K562 (cell line): ENCODE measurements at regions not wholly inside any gene's neighbourhood (a gene's known extent, or its start where the extent isn't known, plus 50 kb on each side); places are given as distances from the start of the nearest gene placed in this dataset.

Experiments used
- ATAC-seq: fragments of 200-7000 bp; cut with Tn5 transposase; 3 replicates; pipeline ENCODE4 v1.9.1; 2020; ENCODE audit warnings: moderate library complexity
- BruUV-seq: library from RNA; stranded (reverse); fragments of 400-500 nt; replicated peaks from 2 replicates; lab custom pipeline; 2021; lab: Mats Ljungman, UMichigan
- CTCF ChIA-PET: fragments of 300-600 bp; formaldehyde crosslinking; extraction: SDS; loops from one replicate; lab custom pipeline; 2021; ENCODE audit warnings: low intra/inter-chr PET ratio; lab: Yijun Ruan, JAX
- POLR2A ChIA-PET: fragments of 300-600, 350-650 bp; sonication (Branson Sonifier 250); formaldehyde crosslinking; extraction: SDS; loops from one replicate; lab custom pipeline; 2021; ENCODE audit warnings: antibody characterized with exemption, inconsistent platforms; lab: Yijun Ruan, JAX
- DNase-seq, 4 experiments: peaks; one replicate each; pipeline versions ENCODE4 v3.0.0 to v3.0.0-alpha.2; 2011 to 2018; ENCODE audit warnings: low spot score in 3 of 4, mixed read lengths in 3 of 4; ENCODE audit errors: extremely low read depth in 1 of 4
- FAIRE-seq: peaks from 2 replicates; lab custom pipeline; 2011; peaks lifted over from hg19 to GRCh38; lab: Jason Lieb, UNC
- H2AFZ ChIP-seq: 2 replicates; pipeline ENCODE4 v1.6.0; 2011; ENCODE audit warnings: low read depth, low read length, control low read depth, inconsistent platforms
- H3K27ac ChIP-seq: fragments of 200-600 bp; 3 replicates; pipeline ENCODE4 v1.8.0; 2011; ENCODE audit warnings: low read depth, mild to moderate bottlenecking, control low read depth, inconsistent platforms, low read length, moderate library complexity, mixed read lengths; ENCODE audit errors: extremely low read depth
- H3K27me3 ChIP-seq, 2 experiments: fragments of 300-600 bp in 1 of 2; 2 replicates in 1 of 2; 3 replicates in 1 of 2; pipeline versions ENCODE4 v1.6.0 to v1.8.0; 2011; ENCODE audit warnings: inconsistent platforms in 2 of 2, low read length in 2 of 2, mild to moderate bottlenecking in 1 of 2, mixed read lengths in 1 of 2, moderate library complexity in 1 of 2; ENCODE audit not compliant: control insufficient read depth in 2 of 2, insufficient read depth in 2 of 2
- H3K36me3 ChIP-seq: fragments of 300-600 bp; 3 replicates; pipeline ENCODE4 v1.8.0; 2011; ENCODE audit warnings: mild to moderate bottlenecking, low read length, inconsistent platforms; ENCODE audit not compliant: control insufficient read depth, insufficient read depth
- H3K4me1 ChIP-seq, 2 experiments: fragments of 200-600 bp in 1 of 2; replicated peaks in 1 of 2; 2 replicates in 1 of 2; 3 replicates in 1 of 2; pipeline versions ENCODE4 v1.5.1 to v1.8.0; 2011; ENCODE audit warnings: inconsistent platforms in 2 of 2, low read length in 2 of 2, mild to moderate bottlenecking in 1 of 2, mixed read lengths in 1 of 2, moderate library complexity in 1 of 2; ENCODE audit not compliant: control insufficient read depth in 2 of 2, insufficient read depth in 2 of 2
- H3K4me2 ChIP-seq: 2 replicates; pipeline ENCODE4 v1.6.1; 2011; ENCODE audit warnings: low read length, control low read depth, inconsistent platforms, mixed read lengths; ENCODE audit not compliant: insufficient read depth
- H3K4me3 ChIP-seq: fragments of 200-600 bp; sonication (generic), shearing (Covaris generic); 2 replicates; pipeline ENCODE4 v1.5.1; 2016; ENCODE audit warnings: control low read depth, inconsistent platforms
- H3K79me2 ChIP-seq: fragments of 200-600 bp; 3 replicates; pipeline ENCODE4 v1.8.0; 2011; ENCODE audit warnings: low read length, inconsistent platforms; ENCODE audit not compliant: control insufficient read depth, insufficient read depth
- H3K9ac ChIP-seq, 2 experiments: 2 replicates each; pipeline versions ENCODE4 v1.6.0 to v1.6.1; 2011; ENCODE audit warnings: low read depth in 2 of 2, low read length in 2 of 2, control low read depth in 1 of 2, inconsistent platforms in 1 of 2, mild to moderate bottlenecking in 1 of 2, mixed read lengths in 1 of 2; ENCODE audit not compliant: insufficient read depth in 1 of 2
- H3K9me1 ChIP-seq: one replicate; pipeline ENCODE4 v1.6.0; 2011; ENCODE audit warnings: inconsistent platforms, mild to moderate bottlenecking, low read length, moderate library complexity; ENCODE audit not compliant: control insufficient read depth, insufficient read depth
- H3K9me3 ChIP-seq: replicated peaks from 2 replicates; pipeline ENCODE4 v1.5.1; 2011; ENCODE audit warnings: low read depth, low read length, inconsistent platforms; ENCODE audit not compliant: control insufficient read depth, insufficient read depth
- H4K20me1 ChIP-seq: replicated peaks from 2 replicates; pipeline ENCODE4 v1.6.1; 2011; ENCODE audit warnings: low read length, inconsistent platforms, mixed read lengths; ENCODE audit not compliant: control insufficient read depth, insufficient read depth
- CHD2 ChIP-seq: IDR thresholded peaks from 2 replicates; pipeline ENCODE4 v1.6.1; 2011; ENCODE audit warnings: low read depth, low read length
- DMBX1 ChIP-seq: fragments of 250-450 bp; sonication (Bioruptor Pico); IDR thresholded peaks from 2 replicates; pipeline ENCODE4 v1.8.0; 2022; ENCODE audit warnings: inconsistent platforms, mild to moderate bottlenecking, moderate library complexity, borderline replicate concordance
- EP300 ChIP-seq: IDR thresholded peaks from 2 replicates; pipeline ENCODE4 v1.6.1; 2012; ENCODE audit warnings: low read length, improper control_type of control experiment
- FIP1L1 ChIP-seq: fragments of 200-400 bp; formaldehyde crosslinking; IDR thresholded peaks from 2 replicates; pipeline ENCODE4 v1.6.1; 2018; ENCODE audit warnings: mild to moderate bottlenecking, low read depth, low read length; ENCODE audit not compliant: poor library complexity, severe bottlenecking
- KHSRP ChIP-seq: fragments of 450-650 bp; IDR thresholded peaks from 2 replicates; pipeline ENCODE4 v1.6.1; 2017
- MIER1 ChIP-seq: fragments of 450-650 bp; IDR thresholded peaks from 2 replicates; pipeline ENCODE4 v1.6.1; 2016; ENCODE audit warnings: antibody characterized with exemption, mild to moderate bottlenecking, low read depth
- SMAD3 ChIP-seq: fragments of 450-650 bp; formaldehyde crosslinking; conservative IDR thresholded peaks from 2 replicates; pipeline ENCODE4 v1.4.0; 2020; ENCODE audit warnings: mild to moderate bottlenecking
- TAF15 ChIP-seq: fragments of 200-400 bp; formaldehyde crosslinking; IDR thresholded peaks from 2 replicates; pipeline ENCODE4 v1.6.1; 2017; ENCODE audit warnings: mild to moderate bottlenecking, low read depth, low read length, moderate library complexity
- U2AF1 ChIP-seq: fragments of 200-400 bp; formaldehyde crosslinking; optimal IDR thresholded peaks from 2 replicates; pipeline ENCODE3; 2017; ENCODE audit warnings: mild to moderate bottlenecking, low read depth, low read length, moderate library complexity
- YBX1 ChIP-seq: fragments of 450-650 bp; IDR thresholded peaks from 2 replicates; pipeline ENCODE4 v1.7.1; 2016; ENCODE audit warnings: mild to moderate bottlenecking
- YY1 ChIP-seq, 3 experiments: IDR thresholded peaks; 2 replicates each; pipeline ENCODE4 v1.6.1; 2011; ENCODE audit warnings: low read length in 2 of 3, mild to moderate bottlenecking in 2 of 3, moderate library complexity in 2 of 3, borderline replicate concordance in 1 of 3, control low read depth in 1 of 3, low read depth in 1 of 3; ENCODE audit not compliant: insufficient read depth in 3 of 3, insufficient replicate concordance in 2 of 3, control insufficient read depth in 1 of 3, insufficient read length in 1 of 3; ENCODE audit errors: extremely low read depth in 1 of 3
- ZC3H8 ChIP-seq: fragments of 450-650 bp; IDR thresholded peaks from 2 replicates; pipeline ENCODE4 v1.6.1; 2017
- ZNF165 ChIP-seq: fragments of 250-450 bp; sonication (Bioruptor Pico); IDR thresholded peaks from 2 replicates; pipeline ENCODE4 v1.4.0; 2020; ENCODE audit warnings: borderline replicate concordance
- ZNF324 ChIP-seq: fragments of 250-450 bp; sonication (Bioruptor Pico); IDR thresholded peaks from 2 replicates; pipeline ENCODE4 v1.4.0; 2020; ENCODE audit warnings: mild to moderate bottlenecking
- ZNF717 ChIP-seq: fragments of 250-450 bp; sonication (Bioruptor Pico); IDR thresholded peaks from 2 replicates; pipeline ENCODE4 v1.5.0; 2021
- WGBS: fragments of 100-300 bp; shearing (Covaris generic); methylation state at CpG from one replicate; pipeline ENCODE4 v1.1.6; 2016; ENCODE audit warnings: low coverage, mixed read lengths; ENCODE audit not compliant: insufficient coverage; ENCODE audit errors: missing lambda C conversion rate; 5-methylcytosine and 5-hydroxymethylcytosine counted together
- in situ Hi-C: fragments of 300-500 bp; cut with MboI; formaldehyde crosslinking; loops from 4 replicates; pipeline ENCODE4 v1.15.0; 2018; ENCODE audit warnings: inconsistent platforms, mixed read lengths
- intact Hi-C: fragments of 100-400 bp; cut with micrococcal nuclease; formaldehyde crosslinking; loops from 2 replicates; pipeline ENCODE4 v1.14.2; 2022
- TF ChIP-seq, protein P1 (sequence below): IDR thresholded peaks from 2 replicates; pipeline ENCODE4 v1.6.1; 2012; ENCODE audit warnings: low read depth, low read length, improper control_type of control experiment, borderline replicate concordance

DNA sequence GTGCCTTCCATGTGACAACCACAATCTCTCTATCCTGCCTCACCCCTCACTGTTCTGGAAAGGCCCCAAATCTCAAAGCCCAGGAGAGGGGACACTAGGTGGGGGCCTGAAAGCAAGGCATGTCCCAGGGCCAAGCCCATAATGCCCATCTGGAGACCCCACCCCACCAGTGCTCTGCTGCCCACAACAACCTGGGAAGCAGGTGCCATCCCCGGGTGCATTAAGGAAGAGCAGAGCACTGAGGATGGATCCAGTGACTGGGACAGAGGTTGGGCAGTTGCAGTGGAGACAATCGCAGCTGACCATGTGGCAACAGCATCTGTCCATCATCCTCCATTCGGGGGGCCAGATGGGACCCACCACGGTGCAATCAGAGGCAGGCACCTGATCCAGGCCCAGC, 106.2 kb upstream of the PRR20G start:
- no peak for TF ChIP-seq YY1 (IDR thresholded peaks at IDR 0.05; ENCODE audit: borderline replicate concordance in 1 of 3, control insufficient read depth in 1 of 3, extremely low read depth in 1 of 3, insufficient read depth in 3 of 3, insufficient read length in 1 of 3, insufficient replicate concordance in 2 of 3, low read depth in 1 of 3, low read length in 2 of 3)
- no peak for TF ChIP-seq ZNF165
- no peak for TF ChIP-seq DMBX1 (CRISPR knock-in tag)
- TF ChIP-seq, all 486 proteins: peak for 0
- WGBS: 0% methylated on average over 4 of the region's 4 CpGs
- H3K4me3 ChIP-seq: no peak overlapping the region
- no peak overlapping the region for H3K4me2 ChIP-seq
- FAIRE-seq (no peak), ATAC-seq (no peak), DNase-seq (no peak)
- no peaks in the 10 kb centered on the region for H3K9me3 ChIP-seq
- ChIA-PET CTCF (no interaction called here), POLR2A (interaction anchor here (0.6 kb wide), 2 partner anchors 26 to 128 kb away, joined by 4 to 5 read pairs; no protein-coding TSS in a partner anchor)
- no peaks in the 10 kb centered on the region; the same call in 1 of the 2 replicates for H4K20me1 ChIP-seq
- no peaks in the 10 kb centered on the region for H3K79me2 ChIP-seq
- no TSS peak for BruUV-seq
- intact Hi-C loops: no loop called here
- no peaks in the 10 kb centered on the region for H3K4me1 ChIP-seq
- in situ Hi-C loops: no loop called here
- H3K27ac ChIP-seq: no peak overlapping the region
- H3K27me3 ChIP-seq: peaks cover 0 to 14% of the 10 kb centered on the region in 2 experiments; a peak in 2 of 5 replicates
- H3K9ac ChIP-seq: no peak overlapping the region
- peaks cover 2% of the 10 kb centered on the region for H3K9me1 ChIP-seq
- H3K36me3 ChIP-seq: no peaks in the 10 kb centered on the region
- H2AFZ ChIP-seq: no peak overlapping the region

DNA sequence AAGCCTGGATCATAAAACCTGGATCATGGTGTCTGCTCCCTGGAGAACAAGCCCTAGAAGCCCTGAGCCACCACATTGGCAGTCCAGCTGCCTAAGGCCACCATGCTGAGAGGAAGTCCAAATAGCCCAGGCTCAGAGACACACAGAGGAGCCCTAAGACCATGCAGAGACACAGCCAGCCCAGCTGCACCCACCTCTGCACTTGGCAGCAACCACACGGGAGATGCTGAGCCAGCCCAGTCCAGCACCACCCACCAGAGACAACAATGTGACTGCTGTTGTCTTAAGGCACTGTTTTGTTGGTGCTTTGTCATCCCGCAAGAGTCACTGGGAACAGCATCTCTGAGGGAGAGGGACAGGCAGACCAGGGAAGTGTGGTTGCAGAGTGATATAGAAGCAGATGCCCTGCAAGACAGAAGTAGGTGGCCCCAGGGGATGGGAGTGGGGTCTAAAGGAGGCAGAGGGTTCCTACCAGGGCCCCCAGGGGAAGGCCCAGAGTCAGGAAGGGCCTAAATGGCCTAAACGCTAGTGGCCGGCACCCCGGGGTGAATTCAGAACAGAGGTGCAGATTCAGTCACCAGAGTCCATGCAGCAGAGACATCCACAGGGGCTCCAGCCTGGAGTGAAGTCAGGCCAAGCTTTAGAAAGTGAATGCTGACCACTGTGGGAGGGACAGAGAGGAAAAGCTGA, 105.4 kb upstream of the PRR20G start:
- POLR2A ChIA-PET: interaction anchor here (0.6 kb wide), 2 partner anchors 12 to 45 kb away, joined by 3 read pairs; no protein-coding TSS in a partner anchor
- in situ Hi-C loops: no loop called here
- intact Hi-C loops: no loop called here
- Histone ChIP-seq H3K9ac (no peak overlapping the region), H2AFZ (no peak overlapping the region), H3K36me3 (no peaks in the 10 kb centered on the region), H4K20me1 (no peaks in the 10 kb centered on the region; the same call in 1 of the 2 replicates), H3K4me3 (no peak overlapping the region), H3K27ac (no peak overlapping the region), H3K4me1 (no peaks in the 10 kb centered on the region), H3K4me2 (no peak overlapping the region), H3K9me3 (no peaks in the 10 kb centered on the region), H3K27me3 (peaks cover 0 to 14% of the 10 kb centered on the region in 2 experiments; a peak in 2 of 5 replicates), H3K9me1 (peaks cover 2% of the 10 kb centered on the region), H3K79me2 (no peaks in the 10 kb centered on the region)
- WGBS: 0% methylated on average over 4 of the region's 5 CpGs
- ATAC-seq: no peak
- FAIRE-seq: no peak
- CTCF ChIA-PET: no interaction called here
- DNase-seq: no peak
- BruUV-seq: no TSS peak
- TF ChIP-seq CHD2 (no peak), MIER1 (no peak), SMAD3 (no peak), EP300 (no peak), ZNF717 (no peak), KHSRP (no peak), YBX1 (no peak), U2AF1 (no peak), TAF15 (no peak), ZC3H8 (no peak), ZNF324 (no peak), FIP1L1 (no peak)
- TF ChIP-seq, protein P1, sequence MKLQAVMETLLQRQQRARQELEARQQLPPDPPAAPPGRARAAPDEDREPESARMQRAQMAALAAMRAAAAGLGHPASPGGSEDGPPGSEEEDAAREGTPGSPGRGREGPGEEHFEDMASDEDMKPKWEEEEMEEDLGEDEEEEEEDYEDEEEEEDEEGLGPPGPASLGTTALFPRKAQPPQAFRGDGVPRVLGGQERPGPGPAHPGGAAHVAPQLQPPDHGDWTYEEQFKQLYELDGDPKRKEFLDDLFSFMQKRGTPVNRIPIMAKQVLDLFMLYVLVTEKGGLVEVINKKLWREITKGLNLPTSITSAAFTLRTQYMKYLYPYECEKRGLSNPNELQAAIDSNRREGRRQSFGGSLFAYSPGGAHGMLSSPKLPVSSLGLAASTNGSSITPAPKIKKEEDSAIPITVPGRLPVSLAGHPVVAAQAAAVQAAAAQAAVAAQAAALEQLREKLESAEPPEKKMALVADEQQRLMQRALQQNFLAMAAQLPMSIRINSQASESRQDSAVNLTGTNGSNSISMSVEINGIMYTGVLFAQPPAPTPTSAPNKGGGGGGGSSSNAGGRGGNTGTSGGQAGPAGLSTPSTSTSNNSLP: no peak
